Rectal smooth muscle tissue (tissue), 1 donor: ENCODE measurements at regions not wholly inside any gene's neighbourhood (a gene's known extent, or its start where the extent isn't known, plus 50 kb on each side); places are given as distances from the start of the nearest gene placed in this dataset.

ENCODE experiments used
- H3K27ac ChIP-seq: one replicate; pipeline ENCODE4 v1.7.0; 2013; ENCODE audit warnings: low read depth, low read length, inconsistent platforms
- H3K27me3 ChIP-seq: one replicate; pipeline ENCODE4 v1.7.0; 2013; ENCODE audit warnings: low read length; ENCODE audit not compliant: control insufficient read depth, insufficient read depth
- H3K36me3 ChIP-seq: one replicate; pipeline ENCODE4 v1.7.0; 2013; ENCODE audit warnings: low read length; ENCODE audit not compliant: control insufficient read depth, insufficient read depth
- H3K4me1 ChIP-seq: one replicate; pipeline ENCODE4 v1.7.0; 2013; ENCODE audit warnings: low read length; ENCODE audit not compliant: control insufficient read depth, insufficient read depth
- H3K4me3 ChIP-seq: one replicate; pipeline ENCODE4 v1.7.0; 2013; ENCODE audit warnings: low read length
- H3K9ac ChIP-seq: one replicate; pipeline ENCODE4 v1.7.0; 2013; ENCODE audit warnings: low read length

DNA sequence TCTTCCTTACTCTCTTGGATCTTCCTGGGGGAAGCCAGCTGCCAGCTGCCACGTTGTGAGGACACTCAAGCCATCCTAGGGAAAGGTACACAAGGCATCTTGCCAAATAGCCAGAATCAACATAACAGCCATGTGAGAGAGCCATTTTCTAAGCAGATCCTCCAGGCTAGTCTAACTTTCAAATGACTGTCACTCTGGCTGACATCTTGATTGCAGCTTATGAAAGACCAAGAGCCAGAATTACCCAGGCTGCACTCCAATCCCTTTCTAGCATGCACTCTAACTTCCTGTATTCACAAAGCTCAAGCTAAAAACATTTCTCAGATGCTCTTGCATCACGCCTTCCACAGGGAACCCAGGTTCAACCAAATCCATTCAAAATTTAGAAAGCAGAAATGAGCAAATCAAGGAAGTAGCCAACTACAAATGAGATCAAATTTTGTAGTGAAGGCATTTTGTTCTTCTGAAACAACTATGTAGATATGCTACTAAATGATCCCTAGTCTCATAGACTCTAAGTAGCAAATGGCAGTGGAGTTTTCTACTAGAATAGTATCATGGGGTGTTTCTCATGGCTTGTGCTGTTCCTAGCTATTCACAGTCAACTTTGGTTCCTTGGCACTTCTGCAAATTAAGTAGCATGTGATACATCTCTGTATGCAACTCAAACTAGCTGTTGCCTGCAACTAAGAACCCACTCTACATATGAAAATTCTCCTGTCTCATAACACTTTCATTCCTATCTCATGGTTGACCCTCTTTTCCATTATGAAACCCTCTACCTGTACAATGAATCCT, 281.9 kb downstream of the ZEB2 start:
- H3K27me3 ChIP-seq = no peaks in the 10 kb centered on the region
- no peak overlapping the region for H3K27ac ChIP-seq
- no peaks in the 10 kb centered on the region for H3K4me1 ChIP-seq
- no peaks in the 10 kb centered on the region for H3K36me3 ChIP-seq
- H3K9ac ChIP-seq = no peak overlapping the region
- H3K4me3 ChIP-seq = no peak overlapping the region

- H3K9ac ChIP-seq = no peak overlapping the region
- H3K27ac ChIP-seq = no peak overlapping the region
- H3K4me3 ChIP-seq = no peak overlapping the region
- H3K4me1 ChIP-seq = no peaks in the 10 kb centered on the region
- H3K27me3 ChIP-seq = no peaks in the 10 kb centered on the region
- no peaks in the 10 kb centered on the region for H3K36me3 ChIP-seq
Measured at GRCh38 chr2:144237108-144237507, 282.8 kb downstream of the ZEB2 start.

- Histone ChIP-seq H3K27ac (no peak overlapping the region), H3K27me3 (no peaks in the 10 kb centered on the region), H3K36me3 (no peaks in the 10 kb centered on the region), H3K9ac (no peak overlapping the region), H3K4me3 (no peak overlapping the region), H3K4me1 (no peaks in the 10 kb centered on the region)
Measured at GRCh38 chr2:144235050-144235449, 284.9 kb downstream of the ZEB2 start.

- no peak overlapping the region for H3K27ac ChIP-seq
- no peak overlapping the region for H3K9ac ChIP-seq
- no peak overlapping the region for H3K4me3 ChIP-seq
- no peaks in the 10 kb centered on the region for H3K36me3 ChIP-seq
- H3K4me1 ChIP-seq = no peaks in the 10 kb centered on the region
- no peaks in the 10 kb centered on the region for H3K27me3 ChIP-seq
Measured at GRCh38 chr2:144234542-144234871, 285.4 kb downstream of the ZEB2 start.

DNA sequence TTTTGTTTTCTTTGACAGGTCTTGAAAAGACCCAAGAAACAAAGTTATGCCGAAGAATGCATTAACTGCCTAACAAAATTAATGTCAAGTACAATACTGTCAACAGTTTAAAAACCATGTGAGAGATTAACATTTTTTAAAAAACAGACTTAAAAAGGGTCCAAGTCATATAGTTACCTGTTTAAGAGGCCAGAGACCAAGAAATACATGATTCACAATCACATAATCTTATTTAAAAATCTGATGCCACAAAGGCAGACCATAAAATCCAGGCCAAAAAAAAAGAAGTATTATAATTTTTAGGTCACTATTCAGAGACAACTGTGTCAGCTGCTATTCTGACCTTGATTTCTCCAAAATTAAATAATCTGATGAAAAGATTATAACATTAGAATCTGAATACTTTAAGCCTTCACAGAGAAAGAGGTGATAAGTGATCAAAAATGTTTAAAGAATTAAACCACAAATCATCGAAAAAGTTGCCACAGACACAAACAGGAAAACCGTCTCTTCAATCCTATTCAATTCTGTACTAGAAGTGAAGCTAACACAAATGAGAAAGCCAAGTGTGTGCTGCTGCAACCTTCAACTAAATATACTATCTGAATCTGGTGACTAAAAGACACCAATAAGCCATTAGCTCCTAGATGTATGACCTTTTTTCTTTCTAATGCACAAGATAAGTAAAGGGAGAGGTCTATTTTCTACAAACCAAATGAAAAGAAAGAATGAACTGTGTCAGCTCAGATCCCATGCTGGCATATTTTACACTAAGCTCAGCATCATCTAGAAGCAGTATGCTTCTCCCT, 286.0 kb downstream of the ZEB2 start:
- Histone ChIP-seq H3K9ac (no peak overlapping the region), H3K4me1 (no peaks in the 10 kb centered on the region)

DNA sequence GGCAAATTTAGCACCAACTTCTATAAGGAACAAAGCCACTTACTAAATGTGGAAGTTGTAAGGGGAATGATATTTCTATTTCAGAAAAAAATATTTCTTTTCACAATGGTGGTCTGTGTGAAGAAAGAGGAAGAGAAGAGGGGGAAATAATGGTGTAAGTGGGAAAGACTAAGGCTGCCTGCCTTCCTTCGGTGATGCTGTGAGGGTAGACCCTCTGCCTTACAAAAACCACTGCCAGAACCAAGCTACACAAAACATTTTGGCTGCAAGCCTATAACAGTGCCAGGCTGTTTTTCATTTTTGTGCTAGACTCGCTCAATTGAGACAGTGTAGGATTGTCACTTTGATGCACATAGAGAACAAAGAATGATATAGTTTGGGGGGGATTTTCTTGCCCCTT, 286.6 kb downstream of the ZEB2 start:
- no peaks in the 10 kb centered on the region for H3K36me3 ChIP-seq
- H3K4me3 ChIP-seq = no peak overlapping the region
- no peaks in the 10 kb centered on the region for H3K27me3 ChIP-seq
- H3K9ac ChIP-seq = no peak overlapping the region
- H3K4me1 ChIP-seq = no peaks in the 10 kb centered on the region
- no peak overlapping the region for H3K27ac ChIP-seq

More for the DNA sequence above, 286.0 kb downstream of the ZEB2 start:
- Histone ChIP-seq H3K4me3 (no peak overlapping the region), H3K27me3 (no peaks in the 10 kb centered on the region), H3K36me3 (no peaks in the 10 kb centered on the region), H3K27ac (no peak overlapping the region)

DNA sequence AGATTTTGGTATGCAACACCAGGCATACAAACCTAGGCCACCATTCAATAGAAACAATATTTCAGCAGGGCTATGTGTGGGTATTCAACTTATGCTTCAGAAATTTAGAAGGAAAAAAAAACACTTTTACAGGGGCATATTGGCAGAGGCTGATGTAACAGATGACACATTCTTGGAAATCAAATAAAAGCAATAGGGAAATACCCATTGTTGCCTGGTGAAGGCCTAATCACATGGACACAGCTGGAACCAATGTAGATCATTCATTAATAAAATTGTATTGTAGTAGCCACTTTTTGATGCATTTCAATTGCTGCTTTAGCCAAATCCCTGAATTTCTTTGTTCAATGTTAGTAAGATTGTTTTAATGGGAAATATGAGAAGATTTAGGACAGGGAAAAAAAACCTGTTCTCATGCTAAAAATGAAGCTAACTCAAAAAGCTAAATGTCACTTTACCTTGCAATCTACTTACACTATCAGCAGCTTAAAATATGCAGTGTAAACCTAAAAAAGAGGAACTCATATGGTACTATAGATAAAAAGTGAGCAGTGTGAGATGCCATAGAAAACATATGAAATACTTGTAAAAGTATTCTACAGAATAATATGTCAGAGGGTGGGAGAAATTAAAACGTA, 289.4 kb downstream of the ZEB2 start:
- Histone ChIP-seq H3K27ac (no peak overlapping the region), H3K36me3 (no peaks in the 10 kb centered on the region), H3K4me3 (no peak overlapping the region), H3K9ac (no peak overlapping the region), H3K27me3 (no peaks in the 10 kb centered on the region), H3K4me1 (no peaks in the 10 kb centered on the region)

DNA sequence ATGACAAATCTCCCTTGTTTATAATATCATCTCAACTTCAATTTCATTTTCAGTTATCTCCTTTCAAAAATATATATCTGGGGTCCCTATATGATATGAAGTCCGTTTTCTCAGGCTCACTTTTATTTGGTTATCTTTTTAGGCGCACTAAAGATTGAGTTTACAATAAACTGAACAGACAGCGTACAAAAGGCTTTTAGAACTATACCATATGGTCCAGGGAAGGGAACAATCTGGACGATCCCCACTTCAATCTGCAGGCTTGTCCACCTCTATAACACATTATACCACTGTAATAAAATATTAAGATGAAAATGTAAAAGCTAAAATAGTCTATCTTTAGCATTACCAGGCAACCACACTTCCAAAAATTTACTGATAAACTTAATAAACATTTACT, 289.9 kb downstream of the ZEB2 start:
- H3K4me1 ChIP-seq = no peaks in the 10 kb centered on the region
- H3K9ac ChIP-seq = no peak overlapping the region
- H3K36me3 ChIP-seq = no peaks in the 10 kb centered on the region
- H3K4me3 ChIP-seq = no peak overlapping the region
- no peaks in the 10 kb centered on the region for H3K27me3 ChIP-seq
- H3K27ac ChIP-seq = no peak overlapping the region

DNA sequence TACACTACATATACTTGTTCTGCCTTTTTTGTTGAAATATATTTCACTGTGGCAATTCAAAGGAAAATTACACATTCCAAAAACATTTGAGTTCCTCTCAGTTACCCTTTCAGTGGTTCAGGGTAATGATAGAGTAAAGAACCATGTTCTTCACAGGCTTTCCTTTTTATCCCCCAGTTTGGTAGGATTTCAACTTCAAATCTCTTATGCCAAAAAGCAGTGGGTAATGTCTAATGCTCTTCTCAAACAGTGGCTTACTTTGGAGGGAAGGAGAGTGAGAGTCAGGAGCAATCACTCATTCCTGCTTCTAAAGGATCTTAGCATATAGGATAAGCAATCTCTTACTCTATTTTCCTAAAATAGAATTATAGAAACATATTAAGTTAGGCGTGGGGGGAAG, 290.6 kb downstream of the ZEB2 start:
- Histone ChIP-seq H3K27me3 (no peaks in the 10 kb centered on the region), H3K36me3 (no peaks in the 10 kb centered on the region), H3K27ac (no peak overlapping the region), H3K4me1 (no peaks in the 10 kb centered on the region), H3K4me3 (no peak overlapping the region), H3K9ac (no peak overlapping the region)

GRCh38 chr2:144227427-144228105, 292.4 kb downstream of the ZEB2 start:
- no peak overlapping the region for H3K9ac ChIP-seq
- H3K27me3 ChIP-seq = no peaks in the 10 kb centered on the region
- no peak overlapping the region for H3K4me3 ChIP-seq
- H3K36me3 ChIP-seq = no peaks in the 10 kb centered on the region
- H3K27ac ChIP-seq = no peak overlapping the region
- no peaks in the 10 kb centered on the region for H3K4me1 ChIP-seq

DNA sequence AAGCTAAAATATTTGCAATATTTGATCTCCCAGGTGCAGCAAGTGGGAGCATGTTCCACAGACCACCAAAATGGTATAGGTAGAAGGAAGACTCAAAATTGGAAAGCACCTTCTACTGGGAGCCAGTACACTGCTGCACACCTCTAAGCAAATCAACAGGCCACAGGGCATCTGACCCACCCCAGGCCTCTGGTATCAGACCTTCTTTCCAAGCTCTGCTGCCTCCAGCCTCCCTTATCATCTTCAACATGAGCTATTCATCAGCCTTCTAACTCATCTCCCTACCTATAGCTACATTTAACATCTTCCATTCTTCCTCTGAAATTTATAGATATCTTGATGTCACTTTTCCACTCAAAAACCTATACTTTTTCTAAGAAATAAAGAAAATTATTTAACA, 294.8 kb downstream of the ZEB2 start:
- no peak overlapping the region for H3K4me3 ChIP-seq
- H3K27ac ChIP-seq = no peak overlapping the region
- no peaks in the 10 kb centered on the region for H3K36me3 ChIP-seq
- no peaks in the 10 kb centered on the region for H3K4me1 ChIP-seq
- H3K9ac ChIP-seq = no peak overlapping the region
- no peaks in the 10 kb centered on the region for H3K27me3 ChIP-seq

DNA sequence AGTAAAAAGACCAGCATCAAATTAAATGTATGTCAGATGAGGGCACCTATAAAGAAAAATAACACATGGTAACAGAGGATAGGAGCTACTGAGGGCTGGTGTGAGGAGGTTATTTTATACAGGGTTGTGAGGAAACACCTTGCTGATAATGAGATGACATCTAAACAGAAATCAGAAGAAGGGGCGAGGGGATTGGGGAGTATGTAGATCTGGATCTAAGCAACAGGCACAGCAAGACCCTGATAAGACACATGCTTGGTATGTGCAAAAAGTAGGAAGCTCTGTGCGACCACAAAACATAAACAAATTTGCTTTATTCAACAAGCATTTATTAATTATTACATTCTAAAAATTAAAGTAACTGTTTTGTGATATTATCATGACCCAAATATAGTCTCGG, 295.4 kb downstream of the ZEB2 start:
- H3K36me3 ChIP-seq = no peaks in the 10 kb centered on the region

More for the DNA sequence above, 295.4 kb downstream of the ZEB2 start:
- H3K27me3 ChIP-seq = no peaks in the 10 kb centered on the region
- no peak overlapping the region for H3K9ac ChIP-seq
- H3K4me1 ChIP-seq = no peaks in the 10 kb centered on the region
- no peak overlapping the region for H3K27ac ChIP-seq
- no peak overlapping the region for H3K4me3 ChIP-seq
